ENCODE measurements at regions not wholly inside any gene's neighbourhood (a gene's known extent, or its start where the extent isn't known, plus 50 kb on each side); places are given as distances from the start of the nearest gene placed in this dataset.
"Not testable (repeated sequence)": the region's sequence is repeated elsewhere in the genome, so short reads cannot be mapped to it uniquely, and the experiment has no call there.

GRCh38 chr7:152541892-152542291, 106.1 kb upstream of the KMT2C start:
- DNase-seq (no peak), ATAC-seq (no peak)

GRCh38 chr7:152539190-152539495, 103.3 kb upstream of the KMT2C start:
- DNase-seq, ATAC-seq: not testable (repeated sequence)

- DNase-seq, ATAC-seq: not testable (repeated sequence)
These were observed 102.8 kb upstream of the KMT2C start for GRCh38 chr7:152538346-152539189.

GRCh38 chr7:152537639-152538038, 101.8 kb upstream of the KMT2C start:
- DNase-seq, result no peak
- ATAC-seq, result no peak

- ATAC-seq (no peak), DNase-seq (no peak)
These were observed 92.8 kb upstream of the KMT2C start for GRCh38 chr7:152528612-152529011.

GRCh38 chr7:152527610-152528032, 91.8 kb upstream of the KMT2C start:
- ATAC-seq, result no peak

GRCh38 chr7:152523916-152524315, 88.1 kb upstream of the KMT2C start:
- DNase-seq, result no peak
- ATAC-seq, result no peak

More at GRCh38 chr7:152527610-152528032, 91.8 kb upstream of the KMT2C start:
- no peak for DNase-seq

- DNase-seq (no peak), ATAC-seq (no peak)
These were observed 86.8 kb upstream of the KMT2C start for GRCh38 chr7:152522571-152523067.

- ATAC-seq (no peak), DNase-seq (no peak)
These were observed 85.9 kb upstream of the KMT2C start for GRCh38 chr7:152521420-152522337.

- DNase-seq, result no peak
- ATAC-seq, result no peak
These were observed 85.1 kb upstream of the KMT2C start for GRCh38 chr7:152520861-152521302.

- no peak for ATAC-seq
These were observed 83.5 kb upstream of the KMT2C start for GRCh38 chr7:152519290-152519689.

GRCh38 chr7:152516216-152516615, 80.4 kb upstream of the KMT2C start:
- no peak for ATAC-seq

More at GRCh38 chr7:152519290-152519689, 83.5 kb upstream of the KMT2C start:
- no peak for DNase-seq

GRCh38 chr7:152515266-152515950, 79.6 kb upstream of the KMT2C start:
- not testable (repeated sequence) for ATAC-seq

More at GRCh38 chr7:152516216-152516615, 80.4 kb upstream of the KMT2C start:
- DNase-seq, result no peak

GRCh38 chr7:152514771-152515105, 78.9 kb upstream of the KMT2C start:
- no peak for DNase-seq
- ATAC-seq, result no peak

More at GRCh38 chr7:152515266-152515950, 79.6 kb upstream of the KMT2C start:
- DNase-seq, result not testable (repeated sequence)

- DNase-seq (no peak), ATAC-seq (no peak)
These were observed 78.3 kb upstream of the KMT2C start for GRCh38 chr7:152513861-152514770.

- no peak for DNase-seq
These were observed 76.9 kb upstream of the KMT2C start for GRCh38 chr7:152512706-152513105.

GRCh38 chr7:152511736-152512135, 75.9 kb upstream of the KMT2C start:
- ATAC-seq, result no peak
- DNase-seq, result no peak

More at GRCh38 chr7:152512706-152513105, 76.9 kb upstream of the KMT2C start:
- ATAC-seq, result peak; percentile 65

- DNase-seq, result no peak
- no peak for ATAC-seq
These were observed 72.9 kb upstream of the KMT2C start for GRCh38 chr7:152508701-152509100.

- ATAC-seq (no peak), DNase-seq (no peak)
These were observed 69.8 kb upstream of the KMT2C start for GRCh38 chr7:152505606-152506005.

- no peak for DNase-seq
- no peak for ATAC-seq
These were observed 69.0 kb upstream of the KMT2C start for GRCh38 chr7:152504816-152505215.

GRCh38 chr7:152504367-152504766, 68.6 kb upstream of the KMT2C start:
- ATAC-seq (no peak), DNase-seq (no peak)

Measured in stimulated activated naive CD8-positive, alpha-beta T cell treated with anti-CD3 and anti-CD28 coated beads, Interleukin-15, Interleukin-2, amounts not matched to agents 100 U/mL and 50 U/mL, for 24 hours (primary cell).